Osteoblast (primary cell): ENCODE measurements at regions not wholly inside any gene's neighbourhood (a gene's known extent, or its start where the extent isn't known, plus 50 kb on each side); places are given as distances from the start of the nearest gene placed in this dataset.

ENCODE experiments used
- DNase-seq: peaks from one replicate; pipeline ENCODE4 v3.0.0; 2011; ENCODE audit warnings: low spot score, mixed read lengths; ENCODE audit not compliant: insufficient read length; ENCODE audit errors: missing footprints
- H2AFZ ChIP-seq: 2 replicates; pipeline ENCODE4 v1.6.0; 2011; ENCODE audit warnings: mild to moderate bottlenecking, low read length
- H3K27ac ChIP-seq: 2 replicates; pipeline ENCODE4 v1.5.1; 2011; ENCODE audit warnings: mild to moderate bottlenecking, low read depth, low read length, moderate library complexity
- H3K27me3 ChIP-seq: 2 replicates; pipeline ENCODE4 v1.6.0; 2012; ENCODE audit warnings: mild to moderate bottlenecking, control low read depth, inconsistent platforms, low read length, moderate library complexity; ENCODE audit not compliant: insufficient read depth
- H3K36me3 ChIP-seq: 2 replicates; pipeline ENCODE4 v1.5.1; 2011; ENCODE audit warnings: mild to moderate bottlenecking, low read length, control low read depth, moderate library complexity; ENCODE audit not compliant: insufficient read depth
- H3K4me1 ChIP-seq: 2 replicates; pipeline ENCODE4 v1.5.1; 2011; ENCODE audit warnings: mild to moderate bottlenecking, low read length, control low read depth, moderate library complexity; ENCODE audit not compliant: insufficient read depth
- H3K4me2 ChIP-seq: 2 replicates; pipeline ENCODE4 v1.6.0; 2011; ENCODE audit warnings: mild to moderate bottlenecking, low read length; ENCODE audit not compliant: insufficient read depth
- H3K4me3 ChIP-seq: fragments of 200-600 bp; sonication (generic); 3 replicates; pipeline ENCODE4 v1.5.1; 2012; ENCODE audit warnings: mild to moderate bottlenecking, low read length, inconsistent platforms; ENCODE audit not compliant: insufficient read depth
- H3K79me2 ChIP-seq: 2 replicates; pipeline ENCODE4 v1.6.0; 2012; ENCODE audit warnings: mild to moderate bottlenecking, low read length, control low read depth, inconsistent platforms; ENCODE audit not compliant: insufficient read depth
- H3K9me3 ChIP-seq: 2 replicates; pipeline ENCODE4 v1.5.1; 2011; ENCODE audit warnings: low read depth, low read length, control low read depth
- H4K20me1 ChIP-seq: 2 replicates; pipeline ENCODE4 v1.6.0; 2012; ENCODE audit warnings: mild to moderate bottlenecking, low read length, control low read depth; ENCODE audit not compliant: insufficient read depth
- TF ChIP-seq, protein P1 (sequence below): IDR thresholded peaks from 2 replicates; pipeline ENCODE4 v1.5.1; 2011; ENCODE audit warnings: mild to moderate bottlenecking, low read depth, low read length, moderate library complexity; ENCODE audit errors: extremely low read depth

GRCh38 chr9:1732670-1733069 lies 282.5 kb upstream of the SMARCA2 start:
- TF ChIP-seq, protein P1, sequence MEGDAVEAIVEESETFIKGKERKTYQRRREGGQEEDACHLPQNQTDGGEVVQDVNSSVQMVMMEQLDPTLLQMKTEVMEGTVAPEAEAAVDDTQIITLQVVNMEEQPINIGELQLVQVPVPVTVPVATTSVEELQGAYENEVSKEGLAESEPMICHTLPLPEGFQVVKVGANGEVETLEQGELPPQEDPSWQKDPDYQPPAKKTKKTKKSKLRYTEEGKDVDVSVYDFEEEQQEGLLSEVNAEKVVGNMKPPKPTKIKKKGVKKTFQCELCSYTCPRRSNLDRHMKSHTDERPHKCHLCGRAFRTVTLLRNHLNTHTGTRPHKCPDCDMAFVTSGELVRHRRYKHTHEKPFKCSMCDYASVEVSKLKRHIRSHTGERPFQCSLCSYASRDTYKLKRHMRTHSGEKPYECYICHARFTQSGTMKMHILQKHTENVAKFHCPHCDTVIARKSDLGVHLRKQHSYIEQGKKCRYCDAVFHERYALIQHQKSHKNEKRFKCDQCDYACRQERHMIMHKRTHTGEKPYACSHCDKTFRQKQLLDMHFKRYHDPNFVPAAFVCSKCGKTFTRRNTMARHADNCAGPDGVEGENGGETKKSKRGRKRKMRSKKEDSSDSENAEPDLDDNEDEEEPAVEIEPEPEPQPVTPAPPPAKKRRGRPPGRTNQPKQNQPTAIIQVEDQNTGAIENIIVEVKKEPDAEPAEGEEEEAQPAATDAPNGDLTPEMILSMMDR = no peak
- Histone ChIP-seq H2AFZ (no peak overlapping the region), H4K20me1 (no peaks in the 10 kb centered on the region), H3K27ac (no peak overlapping the region), H3K4me1 (no peaks in the 10 kb centered on the region), H3K36me3 (no peaks in the 10 kb centered on the region), H3K27me3 (no peaks in the 10 kb centered on the region), H3K4me2 (no peak overlapping the region), H3K4me3 (no peak overlapping the region), H3K79me2 (no peaks in the 10 kb centered on the region), H3K9me3 (no peaks in the 10 kb centered on the region)
- DNase-seq = no peak

GRCh38 chr9:1738511-1739100 lies 276.5 kb upstream of the SMARCA2 start:
- no peak for DNase-seq
- Histone ChIP-seq H3K4me1 (no peaks in the 10 kb centered on the region), H3K4me2 (no peak overlapping the region), H3K27ac (no peak overlapping the region), H4K20me1 (no peaks in the 10 kb centered on the region), H3K36me3 (no peaks in the 10 kb centered on the region), H3K9me3 (no peaks in the 10 kb centered on the region), H3K79me2 (no peaks in the 10 kb centered on the region), H2AFZ (no peak overlapping the region), H3K4me3 (no peak overlapping the region), H3K27me3 (no peaks in the 10 kb centered on the region)
- TF ChIP-seq, protein P1 = no peak

DNA sequence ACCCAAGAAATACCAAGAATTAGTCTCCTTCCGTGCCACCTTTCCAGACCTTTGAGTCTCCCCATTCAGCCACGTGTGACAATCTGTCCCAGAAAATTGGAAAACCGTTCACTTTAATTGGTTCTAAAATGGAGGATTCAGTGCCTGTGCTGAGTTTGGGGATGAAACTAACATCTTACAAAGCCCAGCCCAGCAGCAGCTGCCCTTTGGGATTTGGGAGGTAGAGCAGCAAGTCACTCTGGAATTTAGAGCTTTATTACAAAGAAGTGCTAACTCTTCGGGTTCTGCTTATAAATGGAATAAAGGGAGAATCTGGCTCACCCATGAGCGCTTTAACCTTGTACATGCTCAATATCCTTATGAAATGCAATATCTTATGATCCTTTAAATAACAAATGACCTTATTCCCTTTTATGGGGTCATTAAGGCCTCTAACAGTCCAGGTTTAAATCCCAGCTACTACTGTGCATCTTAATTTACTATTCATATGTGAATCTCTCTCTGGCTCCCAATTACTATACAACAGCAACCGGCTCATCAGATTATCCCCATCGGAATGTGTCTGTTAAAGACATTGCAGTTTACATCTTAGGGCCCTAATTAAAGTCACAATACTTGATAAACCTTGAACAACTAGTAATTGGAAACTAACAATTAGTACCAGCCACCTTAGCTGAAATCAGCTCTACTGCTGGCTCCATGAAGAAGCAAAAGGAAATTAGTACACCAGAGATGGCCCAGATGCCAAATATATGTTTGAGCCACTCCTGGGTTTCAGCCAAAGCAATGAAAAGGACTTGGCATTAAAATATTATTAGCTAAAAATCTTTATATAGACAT lies 271.8 kb upstream of the SMARCA2 start:
- Histone ChIP-seq H3K36me3 (no peaks in the 10 kb centered on the region), H3K27me3 (no peaks in the 10 kb centered on the region), H3K4me3 (no peak overlapping the region), H3K27ac (no peak overlapping the region), H3K79me2 (no peaks in the 10 kb centered on the region), H2AFZ (no peak overlapping the region), H4K20me1 (no peaks in the 10 kb centered on the region), H3K4me2 (no peak overlapping the region), H3K9me3 (no peaks in the 10 kb centered on the region), H3K4me1 (no peaks in the 10 kb centered on the region)
- no peak for DNase-seq
- TF ChIP-seq, protein P1 = no peak

GRCh38 chr9:1745980-1746379 lies 269.2 kb upstream of the SMARCA2 start:
- Histone ChIP-seq H3K79me2 (no peaks in the 10 kb centered on the region), H3K4me3 (no peak overlapping the region), H3K4me1 (no peaks in the 10 kb centered on the region), H3K4me2 (no peak overlapping the region), H4K20me1 (no peaks in the 10 kb centered on the region), H2AFZ (no peak overlapping the region), H3K9me3 (no peaks in the 10 kb centered on the region), H3K27me3 (no peaks in the 10 kb centered on the region), H3K27ac (no peak overlapping the region), H3K36me3 (no peaks in the 10 kb centered on the region)
- TF ChIP-seq, protein P1 = no peak
- DNase-seq = no peak
